Type B pancreatic cell (in vitro differentiated cells): ENCODE measurements at regions not wholly inside any gene's neighbourhood (a gene's known extent, or its start where the extent isn't known, plus 50 kb on each side); places are given as distances from the start of the nearest gene placed in this dataset.

Experiments used
- DNase-seq: peaks from one replicate; pipeline ENCODE4 v3.0.0; 2021; ENCODE audit warnings: mixed read lengths; ENCODE audit not compliant: unreplicated experiment; ENCODE audit errors: extremely low spot score
- H3K27ac Mint-ChIP-seq: 2 replicates; pipeline ENCODE4 v1.8.0; 2021; ENCODE audit warnings: mild to moderate bottlenecking, mixed read lengths
- H3K27me3 Mint-ChIP-seq: 2 replicates; pipeline ENCODE4 v1.8.0; 2021; ENCODE audit warnings: mixed read lengths
- H3K36me3 Mint-ChIP-seq: 2 replicates; pipeline ENCODE4 v1.8.0; 2021; ENCODE audit warnings: mixed read lengths
- H3K4me1 Mint-ChIP-seq: one replicate; pipeline ENCODE4 v1.8.0; 2021; ENCODE audit warnings: mixed read lengths; ENCODE audit not compliant: unreplicated experiment
- H3K4me3 Mint-ChIP-seq: 2 replicates; pipeline ENCODE4 v1.8.0; 2021; ENCODE audit warnings: mild to moderate bottlenecking, mixed read lengths
- H3K9me3 Mint-ChIP-seq: 2 replicates; pipeline ENCODE4 v1.8.0; 2021; ENCODE audit warnings: mixed read lengths
- TF ChIP-seq, protein P1 (sequence below): fragments of 200-600 bp; sonication (generic); conservative IDR thresholded peaks from 2 replicates; pipeline ENCODE4 v1.5.0; 2021; ENCODE audit warnings: antibody characterized with exemption, mild to moderate bottlenecking

DNA sequence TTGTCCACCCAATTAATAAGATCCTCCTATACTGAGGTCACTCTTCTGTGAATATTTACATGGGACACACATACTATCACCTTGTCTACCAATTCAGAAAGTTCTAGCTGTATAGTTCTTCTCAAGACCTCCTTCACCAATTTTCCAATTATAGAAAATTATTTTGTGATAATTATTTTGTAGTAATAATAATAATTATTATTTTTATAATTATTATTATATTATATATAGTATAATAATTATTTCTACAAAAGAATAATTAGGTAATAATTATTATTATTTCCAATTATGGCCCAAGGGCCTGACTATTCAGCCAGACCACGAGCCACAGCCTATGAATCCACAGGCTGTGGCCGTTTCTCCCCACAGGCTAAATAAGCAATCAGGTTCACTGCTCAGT is 164.1 kb upstream of the IGSF21 start:
- Mint-ChIP-seq H3K27ac (no peak overlapping the region), H3K4me1 (no peaks in the 10 kb centered on the region), H3K27me3 (peaks cover 29% of the 10 kb centered on the region), H3K9me3 (no peaks in the 10 kb centered on the region), H3K36me3 (no peaks in the 10 kb centered on the region), H3K4me3 (no peak overlapping the region)
- DNase-seq: no peak
- TF ChIP-seq, protein P1, sequence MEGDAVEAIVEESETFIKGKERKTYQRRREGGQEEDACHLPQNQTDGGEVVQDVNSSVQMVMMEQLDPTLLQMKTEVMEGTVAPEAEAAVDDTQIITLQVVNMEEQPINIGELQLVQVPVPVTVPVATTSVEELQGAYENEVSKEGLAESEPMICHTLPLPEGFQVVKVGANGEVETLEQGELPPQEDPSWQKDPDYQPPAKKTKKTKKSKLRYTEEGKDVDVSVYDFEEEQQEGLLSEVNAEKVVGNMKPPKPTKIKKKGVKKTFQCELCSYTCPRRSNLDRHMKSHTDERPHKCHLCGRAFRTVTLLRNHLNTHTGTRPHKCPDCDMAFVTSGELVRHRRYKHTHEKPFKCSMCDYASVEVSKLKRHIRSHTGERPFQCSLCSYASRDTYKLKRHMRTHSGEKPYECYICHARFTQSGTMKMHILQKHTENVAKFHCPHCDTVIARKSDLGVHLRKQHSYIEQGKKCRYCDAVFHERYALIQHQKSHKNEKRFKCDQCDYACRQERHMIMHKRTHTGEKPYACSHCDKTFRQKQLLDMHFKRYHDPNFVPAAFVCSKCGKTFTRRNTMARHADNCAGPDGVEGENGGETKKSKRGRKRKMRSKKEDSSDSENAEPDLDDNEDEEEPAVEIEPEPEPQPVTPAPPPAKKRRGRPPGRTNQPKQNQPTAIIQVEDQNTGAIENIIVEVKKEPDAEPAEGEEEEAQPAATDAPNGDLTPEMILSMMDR: no peak

DNA sequence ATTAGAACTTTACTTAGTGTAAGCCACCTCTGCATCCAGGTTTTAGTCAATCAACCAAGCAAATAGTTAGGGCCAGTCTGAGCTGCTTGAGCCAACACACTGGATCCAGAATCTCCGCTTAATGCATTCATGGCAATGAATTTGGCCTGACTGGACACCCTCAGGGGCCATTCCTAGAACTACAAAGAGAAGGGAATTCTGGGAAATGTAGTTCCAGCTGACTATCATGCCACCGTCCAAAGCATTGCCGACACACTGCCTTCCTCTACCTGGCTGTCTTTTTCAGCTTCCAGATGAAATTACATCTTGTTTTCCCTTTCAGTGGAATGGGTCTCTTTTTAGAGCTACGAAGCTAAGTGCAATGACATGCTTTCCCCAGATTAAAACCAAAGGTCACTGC is 163.0 kb upstream of the IGSF21 start:
- H3K9me3 Mint-ChIP-seq: no peaks in the 10 kb centered on the region
- no peaks in the 10 kb centered on the region for H3K4me1 Mint-ChIP-seq
- no peak overlapping the region for H3K4me3 Mint-ChIP-seq
- no peaks in the 10 kb centered on the region for H3K36me3 Mint-ChIP-seq
- no peak for DNase-seq
- H3K27me3 Mint-ChIP-seq: peaks cover 35% of the 10 kb centered on the region
- H3K27ac Mint-ChIP-seq: no peak overlapping the region
- TF ChIP-seq, protein P1: no peak

DNA sequence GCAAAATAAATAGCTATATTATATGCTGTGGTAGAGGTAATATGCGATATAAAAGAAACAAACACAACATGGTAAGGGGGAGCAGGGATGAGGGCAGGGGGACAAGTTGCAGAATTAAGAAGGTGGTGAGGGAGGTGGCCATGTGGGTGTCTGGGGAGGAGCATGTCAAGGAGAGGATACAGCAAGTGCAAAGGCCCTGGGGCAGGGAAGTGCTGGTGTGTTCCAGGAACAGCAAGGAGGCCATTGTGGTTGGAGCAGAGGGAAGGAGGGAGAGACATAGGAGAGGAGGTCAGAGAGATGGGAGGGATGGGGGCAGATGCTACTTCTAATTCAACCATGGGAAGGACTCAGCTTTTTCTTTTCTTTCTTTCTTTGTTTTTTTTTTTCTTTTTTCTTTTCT is 161.2 kb upstream of the IGSF21 start:
- no peak overlapping the region for H3K4me3 Mint-ChIP-seq

DNA sequence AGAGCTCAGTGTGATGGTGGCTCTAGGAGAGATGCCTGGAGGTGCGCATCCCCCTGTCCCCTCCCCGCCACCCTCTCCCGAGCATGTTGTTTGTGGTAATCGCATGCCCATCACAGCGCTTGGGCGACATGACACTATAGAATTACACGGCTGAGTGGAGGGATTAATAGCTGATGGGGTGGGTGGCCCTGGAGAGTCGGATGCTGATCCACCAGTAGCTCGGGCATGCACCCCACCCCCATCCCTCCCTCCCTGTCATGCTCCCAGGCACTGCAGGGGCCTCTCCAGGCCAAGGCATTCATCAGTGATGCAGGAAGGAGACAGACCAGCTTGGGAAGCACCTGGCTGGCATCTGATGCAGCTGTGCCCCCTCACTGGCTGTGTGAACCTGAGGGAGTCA is 159.0 kb upstream of the IGSF21 start:
- H3K27me3 Mint-ChIP-seq: peaks cover 51% of the 10 kb centered on the region

More for the DNA sequence above, 161.2 kb upstream of the IGSF21 start:
- no peaks in the 10 kb centered on the region for H3K4me1 Mint-ChIP-seq
- no peak for DNase-seq
- H3K27me3 Mint-ChIP-seq: peaks cover 43% of the 10 kb centered on the region
- TF ChIP-seq, protein P1: no peak
- no peak overlapping the region for H3K27ac Mint-ChIP-seq
- H3K36me3 Mint-ChIP-seq: no peaks in the 10 kb centered on the region
- H3K9me3 Mint-ChIP-seq: no peaks in the 10 kb centered on the region

DNA sequence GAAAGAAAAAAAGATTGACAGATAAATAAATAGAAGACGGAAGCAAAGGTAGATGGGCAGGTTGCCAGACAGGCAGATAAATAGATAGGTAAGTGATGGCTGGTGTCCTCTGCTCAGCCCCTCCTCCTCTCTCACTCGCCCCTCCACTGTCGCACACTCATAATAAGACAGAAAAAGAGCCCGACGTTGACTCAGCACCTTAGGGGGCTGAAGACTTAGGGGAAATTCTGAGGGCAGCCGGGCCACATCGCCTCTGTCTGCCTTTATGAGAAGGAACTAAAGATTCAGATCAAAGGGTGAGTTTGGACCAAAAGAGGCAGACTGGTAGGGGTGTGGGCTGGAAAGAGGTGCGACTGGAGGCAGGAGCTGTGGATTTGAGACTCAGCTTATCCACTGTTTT is 158.1 kb upstream of the IGSF21 start:
- Mint-ChIP-seq H3K36me3 (no peaks in the 10 kb centered on the region), H3K4me3 (no peak overlapping the region), H3K4me1 (no peaks in the 10 kb centered on the region), H3K9me3 (no peaks in the 10 kb centered on the region), H3K27ac (no peak overlapping the region), H3K27me3 (peaks cover 51% of the 10 kb centered on the region)
- no peak for DNase-seq
- TF ChIP-seq, protein P1: no peak

More for the DNA sequence above, 159.0 kb upstream of the IGSF21 start:
- no peak overlapping the region for H3K4me3 Mint-ChIP-seq
- H3K4me1 Mint-ChIP-seq: no peaks in the 10 kb centered on the region
- no peak for DNase-seq
- H3K9me3 Mint-ChIP-seq: no peaks in the 10 kb centered on the region
- no peak overlapping the region for H3K27ac Mint-ChIP-seq
- no peaks in the 10 kb centered on the region for H3K36me3 Mint-ChIP-seq
- TF ChIP-seq, protein P1: no peak

DNA sequence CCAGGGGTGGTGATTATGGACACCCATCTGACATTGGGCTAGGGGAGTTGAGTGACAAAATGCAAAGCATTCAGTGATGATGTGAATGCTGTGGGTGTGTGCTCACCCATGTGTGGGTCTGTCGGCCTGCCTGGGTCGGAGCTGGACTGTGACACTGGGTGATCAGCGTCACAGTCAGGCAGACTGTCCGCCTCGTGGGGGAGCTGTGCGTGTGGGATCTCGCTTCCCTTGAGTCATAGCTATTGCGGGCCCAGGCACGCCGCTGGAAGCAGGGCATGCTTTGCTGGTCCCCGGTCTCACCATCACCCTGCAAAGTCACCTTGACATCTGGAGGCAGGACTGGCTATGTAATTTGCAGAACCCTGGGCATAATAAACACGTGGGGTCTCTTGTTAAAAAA is 156.9 kb upstream of the IGSF21 start:
- Mint-ChIP-seq H3K27ac (no peak overlapping the region), H3K4me1 (no peaks in the 10 kb centered on the region), H3K36me3 (no peaks in the 10 kb centered on the region), H3K4me3 (no peak overlapping the region), H3K9me3 (no peaks in the 10 kb centered on the region), H3K27me3 (peaks cover 51% of the 10 kb centered on the region)
- DNase-seq: no peak
- TF ChIP-seq, protein P1: no peak
